ENCODE measurements at regions not wholly inside any gene's neighbourhood (a gene's known extent, or its start where the extent isn't known, plus 50 kb on each side); places are given as distances from the start of the nearest gene placed in this dataset.

- peak; percentile 63 for TF ChIP-seq CTCF (IDR thresholded peaks at IDR 0.05; ENCODE audit: low read length)
- TF ChIP-seq EZH2 (optimal IDR thresholded peaks at IDR 0.05; ENCODE audit: low read depth, low read length), result no peak
- TF ChIP-seq EZH2phosphoT487 (IDR thresholded peaks at IDR 0.05; ENCODE audit: low read length), result no peak
Observed at GRCh38 chr2:104412384-104412783, 441.5 kb upstream of the POU3F3 start.

All from MM.1S (cell line).